Ascending aorta (tissue), 2 donors: ENCODE measurements at regions not wholly inside any gene's neighbourhood (a gene's known extent, or its start where the extent isn't known, plus 50 kb on each side); places are given as distances from the start of the nearest gene placed in this dataset.

Source experiments
- DNase-seq, 2 donors: peaks; one replicate each; pipeline ENCODE4 v3.0.0-alpha.2; 2019; ENCODE audit warnings: low spot score in 2 of 2
- H3K27ac ChIP-seq, 2 donors: fragments of 200-600 bp; sonication (generic); one replicate each; pipeline ENCODE4 v1.5.1; 2016 to 2017; ENCODE audit warnings: mild to moderate bottlenecking in 1 of 2
- H3K27me3 ChIP-seq: fragments of 200-600 bp; sonication (generic); one replicate; pipeline ENCODE4 v1.5.1; 2017
- H3K36me3 ChIP-seq, 2 donors: fragments of 200-600 bp; sonication (generic); one replicate each; pipeline ENCODE4 v1.5.1; 2016
- H3K4me1 ChIP-seq, 2 donors: fragments of 200-600 bp; sonication (generic); one replicate each; pipeline ENCODE4 v1.5.1; 2016 to 2017; ENCODE audit warnings: mild to moderate bottlenecking in 1 of 2
- H3K4me3 ChIP-seq, 2 donors: fragments of 200-600 bp; sonication (generic); one replicate each; pipeline ENCODE4 v1.5.1; 2016 to 2017; ENCODE audit warnings: mild to moderate bottlenecking in 1 of 2
- H3K9me3 ChIP-seq, 2 donors: fragments of 200-600 bp; sonication (generic); one replicate each; pipeline ENCODE4 v1.5.1; 2016
- CTCF ChIP-seq, 3 experiments: fragments of 200-600 bp in 2 of 3; fragments of 450-650 bp in 1 of 3; sonication (generic) in 2 of 3; IDR thresholded peaks; one replicate each; pipeline ENCODE4 v1.5.1; 2016 to 2019; ENCODE audit warnings: antibody characterized with exemption in 3 of 3, mild to moderate bottlenecking in 1 of 3, moderate library complexity in 1 of 3
- intact Hi-C: fragments of 100-400 bp; cut with DNase I; formaldehyde crosslinking; loops from one replicate; pipeline ENCODE4 v1.15.1; 2023

- no peaks in the 10 kb centered on the region for H3K27me3 ChIP-seq
- H3K4me1 ChIP-seq = peaks cover 0 to 14% of the 10 kb centered on the region in 2 donors
- no peak overlapping the region for H3K4me3 ChIP-seq
- no peaks in the 10 kb centered on the region for H3K36me3 ChIP-seq
- TF ChIP-seq CTCF (IDR thresholded peaks at IDR 0.05) = no peak
- intact Hi-C loops = loop anchor here (2.0 kb wide), 1 partner anchor 29 kb away; no protein-coding TSS in a partner anchor
- no peaks in the 10 kb centered on the region for H3K9me3 ChIP-seq
- H3K27ac ChIP-seq = peak overlapping the region in 1 of 2 donors; percentile 35
- DNase-seq = no peak
Observed at GRCh38 chr6:1525364-1526038, 84.2 kb upstream of the FOXC1 start.

GRCh38 chr6:1526398-1527072, 83.2 kb upstream of the FOXC1 start:
- Histone ChIP-seq H3K27ac (peak overlapping the region; percentile 33 to 35), H3K36me3 (no peaks in the 10 kb centered on the region), H3K9me3 (no peaks in the 10 kb centered on the region), H3K4me1 (peaks cover 0 to 14% of the 10 kb centered on the region in 2 donors), H3K4me3 (peak overlapping the region in 1 of 2 donors; percentile 40), H3K27me3 (no peaks in the 10 kb centered on the region)
- DNase-seq = no peak
- TF ChIP-seq CTCF (IDR thresholded peaks at IDR 0.05) = no peak
- intact Hi-C loops = loop anchor here (2.0 kb wide), 1 partner anchor 28 kb away; no protein-coding TSS in a partner anchor

GRCh38 chr6:1527073-1527457, 82.7 kb upstream of the FOXC1 start:
- Histone ChIP-seq H3K27ac (peak overlapping the region; percentile 33 to 35), H3K4me3 (peak overlapping the region in 1 of 2 donors; percentile 40), H3K4me1 (peaks cover 0 to 14% of the 10 kb centered on the region in 2 donors), H3K27me3 (no peaks in the 10 kb centered on the region), H3K36me3 (no peaks in the 10 kb centered on the region), H3K9me3 (no peaks in the 10 kb centered on the region)
- DNase-seq = peak in 1 of 2 donors; percentile 15
- intact Hi-C loops = loop anchor here (2.0 kb wide), 1 partner anchor 28 kb away; no protein-coding TSS in a partner anchor
- no peak for TF ChIP-seq CTCF (IDR thresholded peaks at IDR 0.05)

GRCh38 chr6:1535295-1535694, 74.4 kb upstream of the FOXC1 start:
- H3K27ac ChIP-seq = no peak overlapping the region
- intact Hi-C loops = no loop called here
- DNase-seq = no peak

More at GRCh38 chr6:1535295-1535694, 74.4 kb upstream of the FOXC1 start:
- Histone ChIP-seq H3K9me3 (no peaks in the 10 kb centered on the region), H3K4me3 (no peak overlapping the region), H3K27me3 (no peaks in the 10 kb centered on the region), H3K4me1 (no peaks in the 10 kb centered on the region), H3K36me3 (no peaks in the 10 kb centered on the region)
- no peak for TF ChIP-seq CTCF (IDR thresholded peaks at IDR 0.05)
